ENCODE measurements at regions not wholly inside any gene's neighbourhood (a gene's known extent, or its start where the extent isn't known, plus 50 kb on each side); places are given as distances from the start of the nearest gene placed in this dataset.
"Not testable (repeated sequence)": the region's sequence is repeated elsewhere in the genome, so short reads cannot be mapped to it uniquely, and the experiment has no call there.

DNA sequence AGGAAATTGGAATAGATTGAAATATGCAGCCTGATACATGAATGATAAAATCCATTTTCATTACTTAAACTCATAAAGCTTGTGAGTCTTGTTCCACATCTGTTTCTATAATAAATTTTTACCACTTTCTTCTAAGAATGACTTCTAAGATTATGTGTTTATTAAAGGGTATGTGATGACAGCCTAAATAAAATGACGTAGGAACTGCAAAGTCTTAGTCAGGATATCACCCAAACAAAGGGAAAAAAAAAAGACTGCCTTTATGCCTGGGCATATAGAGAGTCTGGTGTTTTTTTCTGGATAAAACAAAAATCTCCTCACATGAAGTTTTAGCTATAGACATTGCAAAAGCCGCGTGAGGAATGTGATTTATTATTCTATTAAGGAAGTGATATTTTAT lies 844.0 kb downstream of the DIPK2A start:
- intact Hi-C loops (cut with DNase I) = no loop called here
- no peak for ATAC-seq
- DNase-seq = no peak

DNA sequence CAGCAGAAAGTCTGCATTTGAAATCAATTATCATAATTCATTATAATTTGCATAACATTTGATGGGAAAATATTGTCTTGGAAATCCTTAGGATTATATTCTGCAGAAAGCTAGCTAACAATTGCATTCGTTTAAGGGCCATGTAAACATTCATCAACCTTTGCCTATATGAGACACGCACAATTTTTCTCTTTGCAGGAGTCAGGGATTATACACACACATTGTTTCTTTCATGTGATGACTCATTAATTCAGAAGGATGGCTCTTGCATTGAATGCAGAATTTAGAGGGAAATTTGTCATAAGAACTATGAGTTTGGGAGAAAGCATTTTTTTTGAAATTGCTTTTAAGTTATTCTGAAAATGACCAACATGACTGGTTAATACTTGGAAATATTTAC lies 844.7 kb downstream of the DIPK2A start:
- intact Hi-C loops (cut with DNase I) = no loop called here

DNA sequence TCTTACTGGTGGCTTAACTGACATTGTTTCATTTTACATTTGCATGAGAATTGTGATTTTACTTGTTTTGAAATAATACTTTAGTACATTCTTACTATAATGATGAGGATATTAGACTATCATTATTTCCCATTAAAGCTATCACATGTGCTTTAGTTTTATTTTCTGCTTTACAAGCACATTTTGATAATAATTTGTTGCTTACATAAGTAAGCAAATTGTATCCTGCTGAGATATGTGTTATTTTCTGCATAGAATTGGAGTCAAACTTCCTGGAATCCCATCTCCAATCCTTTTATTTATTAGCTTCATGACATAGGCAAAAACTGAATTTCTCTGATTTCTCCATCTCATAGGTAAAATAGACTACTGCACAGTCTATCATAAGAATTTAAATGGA lies 847.4 kb downstream of the DIPK2A start:
- DNase-seq (no peak), ATAC-seq (no peak)
- intact Hi-C loops (cut with DNase I) = no loop called here

More for the DNA sequence above, 844.7 kb downstream of the DIPK2A start:
- DNase-seq (no peak), ATAC-seq (no peak)

GRCh38 chr3:144820232-144820631 lies 848.6 kb downstream of the DIPK2A start:
- ATAC-seq; DNase-seq; intact Hi-C loops (cut with DNase I): not testable (repeated sequence)

- no peak for ATAC-seq
- no peak for DNase-seq
- intact Hi-C loops (cut with DNase I) = no loop called here
Measured at GRCh38 chr3:144820726-144821125, 849.1 kb downstream of the DIPK2A start.

- ATAC-seq (no peak), DNase-seq (no peak)
- intact Hi-C loops (cut with DNase I) = no loop called here
Measured at GRCh38 chr3:144821583-144821982, 850.0 kb downstream of the DIPK2A start.

DNA sequence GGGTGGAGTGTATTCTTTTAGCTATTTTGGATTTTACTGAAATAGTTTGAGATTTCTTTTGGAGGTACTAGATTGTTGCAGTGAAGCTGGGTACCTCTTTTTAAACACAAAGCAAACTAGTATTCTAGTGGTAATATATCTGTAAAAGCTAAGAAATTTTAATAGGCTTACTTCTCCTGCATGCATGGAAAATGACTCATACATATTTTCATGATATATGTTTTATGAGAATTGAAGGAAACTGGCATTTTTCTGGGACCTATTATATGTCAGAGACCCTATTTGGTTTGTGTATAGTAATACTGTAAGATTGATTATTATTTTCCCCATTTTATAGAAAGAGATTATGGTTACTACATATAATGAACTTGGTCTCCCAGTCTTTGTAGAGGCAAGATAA lies 851.0 kb downstream of the DIPK2A start:
- ATAC-seq (no peak), DNase-seq (no peak)
- intact Hi-C loops (cut with DNase I) = no loop called here

DNA sequence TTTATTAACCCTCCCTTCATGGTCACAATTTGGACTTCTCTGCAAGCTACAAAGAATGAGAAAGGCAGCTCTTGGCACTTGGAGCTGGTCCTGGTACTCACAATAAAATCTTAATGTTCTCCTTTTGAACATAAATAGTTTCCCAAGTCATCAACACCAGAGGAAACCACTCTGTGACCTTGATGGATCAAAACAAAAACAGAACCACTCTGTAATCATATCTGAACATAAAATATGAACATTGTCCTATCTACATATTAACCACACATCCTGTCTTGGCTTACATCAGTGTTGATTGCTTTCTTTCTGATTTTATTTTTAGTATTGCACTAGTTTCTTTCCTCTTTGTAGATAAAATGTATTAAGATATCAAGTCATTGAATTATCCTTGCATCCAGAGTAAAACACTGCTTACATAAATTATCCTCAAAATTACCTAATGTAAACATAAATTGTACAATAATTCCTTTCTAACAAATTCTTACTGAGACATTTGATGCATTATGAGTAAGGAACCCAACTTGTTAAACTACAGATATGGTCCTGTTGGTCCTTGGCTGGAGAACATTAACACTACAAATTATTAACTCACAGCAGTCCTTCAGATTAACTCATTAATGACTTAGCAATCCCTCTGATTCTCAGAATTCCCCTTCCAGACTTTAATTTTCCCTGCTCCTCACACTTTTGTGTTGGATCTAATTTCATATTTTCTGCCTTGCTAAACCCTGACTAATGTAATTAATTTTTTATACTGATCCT lies 860.5 kb downstream of the DIPK2A start:
- no peak for ATAC-seq
- intact Hi-C loops (cut with DNase I) = no loop called here
- no peak for DNase-seq

- DNase-seq (no peak), ATAC-seq (no peak)
- intact Hi-C loops (cut with DNase I) = no loop called here
Measured at GRCh38 chr3:144839991-144840390, 868.4 kb downstream of the DIPK2A start.

- ATAC-seq (no peak), DNase-seq (no peak)
- intact Hi-C loops (cut with DNase I) = no loop called here
Measured at GRCh38 chr3:144840866-144841265, 869.2 kb downstream of the DIPK2A start.

DNA sequence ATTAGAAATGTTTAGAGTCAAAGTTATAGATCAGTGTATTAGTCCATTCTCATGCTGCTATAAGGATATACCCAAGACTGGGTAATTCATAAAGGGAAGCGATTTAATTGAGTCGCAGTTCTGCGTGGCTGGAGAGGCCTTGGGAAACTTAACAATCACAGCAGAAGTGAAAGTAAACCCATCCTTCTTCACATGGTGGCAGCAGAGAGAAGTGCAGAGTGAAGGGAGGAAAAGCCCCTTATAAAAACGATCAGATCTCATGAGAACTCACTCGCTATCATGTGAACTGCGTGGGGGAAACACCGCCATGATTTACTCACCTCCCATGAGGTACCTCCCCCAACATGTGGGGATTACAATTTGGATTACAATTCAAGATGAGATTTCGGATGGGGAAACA lies 871.5 kb downstream of the DIPK2A start:
- intact Hi-C loops (cut with DNase I) = no loop called here
- DNase-seq (no peak), ATAC-seq (no peak)

DNA sequence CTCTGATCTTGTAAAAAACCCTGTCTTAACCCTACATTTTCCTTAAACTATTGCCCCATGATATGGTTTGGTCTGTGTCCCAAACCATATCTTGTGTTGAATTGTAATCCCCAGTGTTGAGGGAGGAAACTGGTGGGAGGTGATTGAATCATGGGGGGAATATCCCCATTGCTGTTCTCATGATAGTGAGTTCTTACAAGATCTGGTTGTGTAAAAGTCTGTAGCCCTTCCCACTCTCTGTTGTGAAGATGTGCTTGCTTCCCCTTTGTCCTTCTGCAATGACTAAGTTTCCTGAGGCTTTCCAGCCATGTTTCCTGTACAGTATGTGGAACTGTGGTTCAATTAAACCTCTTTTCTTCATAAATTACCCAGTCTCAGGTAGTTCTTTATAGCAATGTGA lies 881.4 kb downstream of the DIPK2A start:
- no peak for ATAC-seq
- no peak for DNase-seq
- intact Hi-C loops (cut with DNase I) = no loop called here

DNA sequence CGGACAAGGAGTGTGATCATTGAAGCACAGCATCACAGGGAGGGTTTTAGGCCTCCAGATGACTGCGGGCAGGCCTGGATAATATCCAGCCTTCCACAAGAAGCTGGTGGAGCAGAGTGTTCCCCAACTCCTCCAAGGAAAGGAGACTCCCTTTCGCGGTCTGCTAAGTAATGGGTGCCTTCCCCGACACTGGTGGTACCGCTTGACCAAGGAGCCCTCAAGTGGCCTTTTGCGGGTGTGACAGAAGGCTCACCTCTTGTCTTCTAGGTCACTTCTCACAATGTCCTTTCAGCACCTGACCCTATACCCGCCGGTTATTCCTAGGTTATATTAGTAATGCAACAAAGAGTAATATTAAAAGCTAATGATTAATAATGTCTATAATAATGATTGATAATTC lies 882.4 kb downstream of the DIPK2A start:
- intact Hi-C loops (cut with DNase I); ATAC-seq; DNase-seq: not testable (repeated sequence)

- ATAC-seq = no peak
- intact Hi-C loops (cut with DNase I) = no loop called here
Measured at GRCh38 chr3:144859161-144859560, 887.5 kb downstream of the DIPK2A start.

DNA sequence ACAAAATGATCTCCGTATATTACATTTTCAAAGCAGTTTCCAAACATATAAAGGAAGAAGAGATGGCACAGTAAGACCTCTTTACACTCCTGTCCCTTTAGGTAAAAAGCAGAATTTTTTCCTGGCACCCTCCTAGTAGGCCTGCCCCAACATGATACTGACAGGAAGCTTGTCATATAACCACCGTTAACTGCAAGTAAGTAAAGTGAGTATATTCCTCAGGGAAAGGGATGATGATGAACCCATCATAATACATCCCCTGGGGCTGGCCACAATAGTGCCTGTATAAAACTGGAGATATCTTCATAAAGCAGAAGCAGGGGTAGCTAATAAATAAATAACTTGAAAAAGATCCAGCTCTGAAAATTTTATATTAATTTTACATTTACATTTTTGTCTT lies 893.0 kb downstream of the DIPK2A start:
- intact Hi-C loops (cut with DNase I) = no loop called here
- no peak for ATAC-seq
- no peak for DNase-seq

More at GRCh38 chr3:144859161-144859560, 887.5 kb downstream of the DIPK2A start:
- no peak for DNase-seq

GRCh38 chr3:144865948-144866347 lies 894.3 kb downstream of the DIPK2A start:
- no peak for ATAC-seq
- intact Hi-C loops (cut with DNase I) = no loop called here

DNA sequence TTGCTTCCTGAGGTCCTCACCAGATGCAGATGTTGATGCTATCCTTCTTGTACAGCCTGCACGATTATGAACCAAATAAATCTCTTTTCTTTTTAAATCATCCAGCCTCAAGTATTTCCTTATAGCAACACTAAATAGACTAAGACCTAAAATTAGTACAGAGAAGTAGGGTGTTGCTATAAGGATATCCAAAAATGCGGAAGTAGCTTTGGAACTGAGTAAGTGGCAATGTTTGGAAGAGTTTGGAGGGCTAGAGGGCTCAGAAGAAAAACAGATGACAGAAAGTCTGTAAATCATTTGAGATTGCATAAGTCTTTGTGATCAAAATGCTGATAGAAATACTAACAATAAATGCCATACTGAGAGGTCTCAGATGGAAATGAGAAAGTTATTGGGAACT lies 894.9 kb downstream of the DIPK2A start:
- ATAC-seq = no peak
- DNase-seq = no peak
- intact Hi-C loops (cut with DNase I) = no loop called here

More at GRCh38 chr3:144865948-144866347, 894.3 kb downstream of the DIPK2A start:
- no peak for DNase-seq

- ATAC-seq = peak in 1 of 2 donors; percentile 50
- DNase-seq = no peak
- intact Hi-C loops (cut with DNase I) = no loop called here
Measured at GRCh38 chr3:144868506-144868905, 896.9 kb downstream of the DIPK2A start.

GRCh38 chr3:144873066-144873465 lies 901.4 kb downstream of the DIPK2A start:
- intact Hi-C loops (cut with DNase I) = no loop called here
- ATAC-seq (no peak), DNase-seq (no peak)

DNA sequence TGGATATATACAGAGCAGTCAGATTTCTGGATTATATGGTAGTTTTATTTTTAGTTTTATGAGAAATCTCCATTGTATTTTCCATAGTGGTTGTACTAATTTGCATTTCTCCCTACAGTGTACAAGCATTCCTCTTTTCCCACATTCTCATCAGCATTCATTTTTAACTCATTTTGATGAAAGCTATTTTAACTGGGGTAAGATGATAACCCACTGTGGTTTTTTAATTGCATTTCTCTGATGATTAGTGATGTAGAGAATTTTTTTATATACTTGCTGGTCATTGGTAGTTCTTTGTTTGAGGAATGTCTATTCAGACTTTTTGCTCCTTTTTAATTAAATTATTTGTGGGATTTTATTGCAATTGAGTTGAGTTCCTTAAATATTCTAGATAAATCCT lies 903.6 kb downstream of the DIPK2A start:
- ATAC-seq = no peak
- no peak for DNase-seq
- intact Hi-C loops (cut with DNase I) = no loop called here

DNA sequence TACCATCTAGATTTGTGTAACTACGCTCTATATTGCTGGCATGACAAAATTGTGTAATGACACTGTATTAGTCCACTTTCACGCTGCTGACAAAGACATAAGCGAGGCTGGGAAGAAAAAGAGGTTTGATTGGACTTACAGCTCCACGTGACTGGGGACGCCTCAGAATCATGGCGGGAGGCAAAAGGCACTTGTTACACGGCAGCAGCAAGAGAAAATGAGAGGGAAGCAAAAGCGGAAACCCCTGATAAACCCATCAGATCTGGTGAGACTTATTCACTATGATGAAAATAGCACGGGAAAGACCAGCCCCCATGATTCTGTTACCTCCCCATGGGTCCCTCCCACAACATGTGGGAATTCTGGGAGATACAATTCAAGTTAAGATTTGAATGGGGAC lies 905.7 kb downstream of the DIPK2A start:
- ATAC-seq (no peak), DNase-seq (no peak)
- intact Hi-C loops (cut with DNase I) = no loop called here

All from left cardiac atrium (tissue), 4 donors.